ENCODE measurements at regions not wholly inside any gene's neighbourhood (a gene's known extent, or its start where the extent isn't known, plus 50 kb on each side); places are given as distances from the start of the nearest gene placed in this dataset.

DNA sequence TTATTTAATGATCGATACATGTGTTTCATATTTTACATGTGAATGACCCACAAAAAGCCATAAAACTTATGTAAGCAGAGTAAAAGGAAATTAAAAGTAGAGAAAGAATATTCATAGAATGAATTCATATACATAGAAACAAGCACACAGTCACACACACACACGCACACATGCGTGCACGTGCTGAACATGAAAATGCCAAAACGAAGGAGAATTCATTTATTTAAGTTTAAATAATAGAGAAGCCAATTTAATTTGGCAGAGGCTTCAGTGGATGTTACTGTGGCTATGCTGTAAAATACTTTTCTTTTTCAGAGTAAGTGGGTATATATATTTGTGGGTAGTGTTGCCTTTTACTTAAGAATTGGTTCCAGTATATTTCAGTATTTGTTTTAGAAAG lies 145.0 kb upstream of the C21orf91 start:
- intact Hi-C loops (cut with DNase I; ENCODE audit: low total_unique reads): no loop called here

DNA sequence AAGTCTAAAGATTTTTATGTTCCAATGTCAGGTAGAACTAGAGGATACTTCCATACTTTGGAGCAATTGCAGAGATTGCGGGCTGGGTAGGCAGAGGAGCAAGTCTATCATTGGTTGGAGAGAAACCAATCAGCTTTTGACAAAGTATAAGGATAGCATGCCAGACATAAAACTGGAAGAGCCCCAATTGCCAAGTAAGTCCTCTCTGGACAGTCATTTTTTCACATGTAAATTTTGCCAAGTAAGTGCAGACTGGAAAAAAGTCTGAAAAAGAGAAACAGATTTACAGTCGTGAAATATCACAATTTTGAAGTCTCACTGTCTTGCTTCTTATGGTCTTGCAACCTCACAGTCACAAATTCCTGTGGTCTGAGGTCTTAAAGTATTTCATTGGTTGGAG lies 131.4 kb upstream of the C21orf91 start:
- intact Hi-C loops (cut with DNase I; ENCODE audit: low total_unique reads): no loop called here
- TF ChIP-seq, protein P1, sequence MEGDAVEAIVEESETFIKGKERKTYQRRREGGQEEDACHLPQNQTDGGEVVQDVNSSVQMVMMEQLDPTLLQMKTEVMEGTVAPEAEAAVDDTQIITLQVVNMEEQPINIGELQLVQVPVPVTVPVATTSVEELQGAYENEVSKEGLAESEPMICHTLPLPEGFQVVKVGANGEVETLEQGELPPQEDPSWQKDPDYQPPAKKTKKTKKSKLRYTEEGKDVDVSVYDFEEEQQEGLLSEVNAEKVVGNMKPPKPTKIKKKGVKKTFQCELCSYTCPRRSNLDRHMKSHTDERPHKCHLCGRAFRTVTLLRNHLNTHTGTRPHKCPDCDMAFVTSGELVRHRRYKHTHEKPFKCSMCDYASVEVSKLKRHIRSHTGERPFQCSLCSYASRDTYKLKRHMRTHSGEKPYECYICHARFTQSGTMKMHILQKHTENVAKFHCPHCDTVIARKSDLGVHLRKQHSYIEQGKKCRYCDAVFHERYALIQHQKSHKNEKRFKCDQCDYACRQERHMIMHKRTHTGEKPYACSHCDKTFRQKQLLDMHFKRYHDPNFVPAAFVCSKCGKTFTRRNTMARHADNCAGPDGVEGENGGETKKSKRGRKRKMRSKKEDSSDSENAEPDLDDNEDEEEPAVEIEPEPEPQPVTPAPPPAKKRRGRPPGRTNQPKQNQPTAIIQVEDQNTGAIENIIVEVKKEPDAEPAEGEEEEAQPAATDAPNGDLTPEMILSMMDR (IDR thresholded peaks at IDR 0.05): no peak
- no peak for TF ChIP-seq POLR2A (IDR thresholded peaks at IDR 0.05)
- no peak for DNase-seq (ENCODE audit: low spot score in 2 of 2)
- H3K4me3 ChIP-seq (ENCODE audit: low read depth, poor library complexity, severe bottlenecking): no peak overlapping the region
- 61 to 72% methylated on average over 2 of the region's 2 CpGs for WGBS, 2 donors

More for the DNA sequence above, 145.0 kb upstream of the C21orf91 start:
- TF ChIP-seq POLR2A (IDR thresholded peaks at IDR 0.05): no peak
- TF ChIP-seq, protein P1 (IDR thresholded peaks at IDR 0.05): no peak
- H3K4me3 ChIP-seq (ENCODE audit: low read depth, poor library complexity, severe bottlenecking): no peak overlapping the region
- no peak for DNase-seq (ENCODE audit: low spot score in 2 of 2)
- WGBS, 2 donors: 85 to 86% methylated on average over 5 of the region's 5 CpGs

DNA sequence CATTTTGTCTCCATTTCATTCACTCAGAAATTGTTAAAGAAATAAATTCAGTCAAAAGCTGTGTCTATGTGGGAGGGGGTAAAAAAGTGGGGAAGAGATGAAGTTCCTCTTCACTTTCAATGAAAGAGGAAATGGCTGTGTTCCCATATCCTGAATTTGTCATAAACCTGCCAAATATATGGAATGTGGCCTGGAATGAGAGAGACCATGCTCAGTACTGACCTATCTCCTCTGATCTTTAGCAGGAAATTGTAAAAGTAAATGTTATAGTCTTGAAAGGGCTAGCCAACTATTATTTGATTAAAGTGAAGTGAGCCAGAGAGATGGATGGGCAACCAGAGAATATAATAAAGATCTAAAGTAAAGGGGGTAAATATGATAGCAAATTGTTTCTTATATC lies 130.3 kb upstream of the C21orf91 start:
- intact Hi-C loops (cut with DNase I; ENCODE audit: low total_unique reads): no loop called here
- H3K4me3 ChIP-seq (ENCODE audit: low read depth, poor library complexity, severe bottlenecking): no peak overlapping the region
- no peak for DNase-seq (ENCODE audit: low spot score in 2 of 2)
- TF ChIP-seq, protein P1 (IDR thresholded peaks at IDR 0.05): no peak
- no peak for TF ChIP-seq POLR2A (IDR thresholded peaks at IDR 0.05)

DNA sequence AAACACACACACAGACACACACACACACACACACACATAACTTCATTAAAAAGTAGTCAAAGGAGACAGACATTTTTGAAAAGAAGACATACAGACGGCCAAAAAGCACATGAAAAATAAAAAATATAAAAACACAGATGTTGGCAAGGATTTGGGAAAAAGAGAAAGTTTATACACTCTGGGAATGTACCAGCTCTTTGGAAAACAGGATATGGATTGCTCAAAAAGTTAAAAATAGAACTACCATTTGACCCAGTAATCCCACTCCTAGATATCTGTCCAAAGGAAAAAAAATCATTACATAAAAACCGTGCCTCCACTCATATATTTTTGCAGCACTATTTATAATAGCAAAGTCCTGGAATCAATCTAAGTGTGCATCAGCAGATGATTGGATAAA lies 128.4 kb upstream of the C21orf91 start:
- no peak overlapping the region for H3K4me3 ChIP-seq (ENCODE audit: low read depth, poor library complexity, severe bottlenecking)
- no peak for DNase-seq (ENCODE audit: low spot score in 2 of 2)

DNA sequence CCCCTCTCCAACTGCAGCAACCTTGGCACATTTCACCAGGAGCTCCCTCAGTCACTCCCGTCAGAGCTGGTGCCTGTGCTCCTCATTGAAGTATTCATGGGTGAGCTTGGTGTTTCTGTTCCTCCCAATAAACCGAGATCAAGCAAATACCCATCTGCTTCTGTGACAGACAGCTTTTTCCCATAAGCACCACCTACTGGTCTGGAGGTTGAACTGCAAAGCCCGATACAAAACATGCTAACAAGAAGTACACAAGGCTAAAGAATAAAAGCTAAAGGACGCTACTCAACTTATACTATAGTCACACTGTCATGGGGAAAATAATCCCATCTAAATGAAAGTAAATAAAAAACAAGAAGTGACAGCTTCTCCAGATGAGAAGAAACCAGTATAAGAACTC lies 111.9 kb upstream of the C21orf91 start:
- TF ChIP-seq, protein P1 (IDR thresholded peaks at IDR 0.05): no peak
- no peak overlapping the region for H3K4me3 ChIP-seq (ENCODE audit: low read depth, poor library complexity, severe bottlenecking)
- DNase-seq (ENCODE audit: low spot score in 2 of 2): no peak
- WGBS, 2 donors: 93 to 94% methylated on average over 4 of the region's 4 CpGs
- intact Hi-C loops (cut with DNase I; ENCODE audit: low total_unique reads): no loop called here

More for the DNA sequence above, 128.4 kb upstream of the C21orf91 start:
- intact Hi-C loops (cut with DNase I; ENCODE audit: low total_unique reads): no loop called here
- TF ChIP-seq, protein P1 (IDR thresholded peaks at IDR 0.05): no peak
- no peak for TF ChIP-seq POLR2A (IDR thresholded peaks at IDR 0.05)
- 49 to 57% methylated on average over 2 of the region's 2 CpGs for WGBS, 2 donors

DNA sequence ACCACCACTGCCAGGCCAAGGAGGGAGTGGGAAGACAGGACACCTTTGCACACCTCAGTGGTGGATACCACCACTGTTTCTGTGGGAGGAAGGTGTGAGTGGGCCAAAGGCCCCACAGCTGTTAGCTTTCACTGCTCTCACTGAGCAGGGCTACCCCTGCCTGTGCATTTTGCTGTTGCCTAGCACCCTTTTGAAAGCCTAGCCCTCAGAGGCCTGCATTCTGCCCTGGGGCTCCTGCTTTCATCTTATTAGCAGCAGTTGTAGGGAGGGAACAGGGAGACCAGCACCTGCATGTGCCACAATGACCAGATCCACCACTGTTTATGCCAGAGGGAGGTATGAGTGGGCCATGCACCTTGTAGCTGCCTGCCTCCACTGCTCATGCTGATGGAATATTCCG lies 110.9 kb upstream of the C21orf91 start:
- 90 to 100% methylated on average over 1 of the region's 1 CpG for WGBS, 2 donors
- H3K4me3 ChIP-seq (ENCODE audit: low read depth, poor library complexity, severe bottlenecking): no peak overlapping the region
- TF ChIP-seq, protein P1 (IDR thresholded peaks at IDR 0.05): no peak
- no peak for TF ChIP-seq POLR2A (IDR thresholded peaks at IDR 0.05)
- no peak for DNase-seq (ENCODE audit: low spot score in 2 of 2)
- intact Hi-C loops (cut with DNase I; ENCODE audit: low total_unique reads): no loop called here

Data from lower leg skin (tissue), 4 donors.